ENCODE measurements at regions not wholly inside any gene's neighbourhood (a gene's known extent, or its start where the extent isn't known, plus 50 kb on each side); places are given as distances from the start of the nearest gene placed in this dataset.

- TF ChIP-seq CTCF (conservative IDR thresholded peaks at IDR 0.05; ENCODE audit: low read depth, low read length), result no peak
- no peak for TF ChIP-seq EZH2 (IDR thresholded peaks at IDR 0.05; ENCODE audit: low read length, unreplicated experiment)
- TF ChIP-seq EZH2phosphoT487 (IDR thresholded peaks at IDR 0.05; ENCODE audit: borderline replicate concordance, low read length), result no peak
These were observed 609.3 kb downstream of the NOVA1 start for GRCh38 chr14:25988536-25988935.
